Mesendoderm (in vitro differentiated cells): ENCODE measurements at regions not wholly inside any gene's neighbourhood (a gene's known extent, or its start where the extent isn't known, plus 50 kb on each side); places are given as distances from the start of the nearest gene placed in this dataset.

Experiments used
- DNase-seq: peaks from one replicate; pipeline ENCODE4 v3.0.0; 2013
- H2AK5ac ChIP-seq: 2 replicates; pipeline ENCODE4 v1.6.1; 2013; ENCODE audit warnings: low read length, inconsistent platforms
- H2BK120ac ChIP-seq: 2 replicates; pipeline ENCODE4 v1.6.1; 2013; ENCODE audit warnings: low read depth, mild to moderate bottlenecking, low read length, moderate library complexity, mixed read lengths
- H2BK15ac ChIP-seq: replicated peaks from 2 replicates; pipeline ENCODE4 v1.6.1; 2013; ENCODE audit warnings: low read depth, mild to moderate bottlenecking, moderate library complexity
- H2BK5ac ChIP-seq: 2 replicates; pipeline ENCODE4 v1.6.1; 2013; ENCODE audit warnings: low read length, inconsistent platforms
- H3K18ac ChIP-seq: 2 replicates; pipeline ENCODE4 v1.6.1; 2013; ENCODE audit warnings: mild to moderate bottlenecking, low read length, mixed read lengths
- H3K23ac ChIP-seq: one replicate; pipeline ENCODE4 v1.6.1; 2013; ENCODE audit warnings: low read length
- H3K27ac ChIP-seq: 2 replicates; pipeline ENCODE4 v1.5.1; 2013; ENCODE audit warnings: low read depth, mild to moderate bottlenecking, inconsistent platforms, low read length, moderate library complexity
- H3K27me3 ChIP-seq: 2 replicates; pipeline ENCODE4 v1.6.1; 2013; ENCODE audit warnings: low read length, control low read depth, mild to moderate bottlenecking, inconsistent platforms; ENCODE audit not compliant: insufficient read depth, poor library complexity
- H3K36me3 ChIP-seq: 2 replicates; pipeline ENCODE4 v1.6.1; 2013; ENCODE audit warnings: low read length, inconsistent platforms; ENCODE audit not compliant: control insufficient read depth, insufficient read depth
- H3K4ac ChIP-seq: one replicate; pipeline ENCODE4 v1.6.1; 2013; ENCODE audit warnings: low read depth, mild to moderate bottlenecking, low read length, moderate library complexity
- H3K4me1 ChIP-seq: 2 replicates; pipeline ENCODE4 v1.6.1; 2013; ENCODE audit warnings: low read depth, low read length, inconsistent platforms; ENCODE audit not compliant: control insufficient read depth
- H3K4me2 ChIP-seq: 2 replicates; pipeline ENCODE4 v1.6.1; 2013; ENCODE audit warnings: low read length
- H3K4me3 ChIP-seq: 2 replicates; pipeline ENCODE4 v1.5.1; 2013; ENCODE audit warnings: mild to moderate bottlenecking, low read length
- H3K56ac ChIP-seq: one replicate; pipeline ENCODE4 v1.6.1; 2013; ENCODE audit warnings: low read length
- H3K79me1 ChIP-seq: 2 replicates; pipeline ENCODE4 v1.6.1; 2013; ENCODE audit warnings: low read length, inconsistent platforms
- H3K79me2 ChIP-seq: 2 replicates; pipeline ENCODE4 v1.6.1; 2013; ENCODE audit warnings: mild to moderate bottlenecking, low read length; ENCODE audit not compliant: control insufficient read depth, insufficient read depth
- H3K9ac ChIP-seq: 2 replicates; pipeline ENCODE4 v1.6.1; 2013; ENCODE audit warnings: low read length, inconsistent platforms
- H4K5ac ChIP-seq: one replicate; pipeline ENCODE4 v1.6.1; 2013; ENCODE audit warnings: low read length
- H4K8ac ChIP-seq: one replicate; pipeline ENCODE4 v1.6.1; 2013; ENCODE audit warnings: low read depth, mild to moderate bottlenecking, control low read depth, low read length, moderate library complexity
- WGBS: extraction: QIAGEN DNeasy Blood & Tissue Kit; methylation state at CpG from one replicate; pipeline ENCODE4 v1.1.7; 2013; ENCODE audit warnings: low lambda C conversion rate, missing lambda C conversion rate; ENCODE audit not compliant: insufficient coverage; ENCODE audit errors: extremely low coverage; 5-methylcytosine and 5-hydroxymethylcytosine counted together

DNA sequence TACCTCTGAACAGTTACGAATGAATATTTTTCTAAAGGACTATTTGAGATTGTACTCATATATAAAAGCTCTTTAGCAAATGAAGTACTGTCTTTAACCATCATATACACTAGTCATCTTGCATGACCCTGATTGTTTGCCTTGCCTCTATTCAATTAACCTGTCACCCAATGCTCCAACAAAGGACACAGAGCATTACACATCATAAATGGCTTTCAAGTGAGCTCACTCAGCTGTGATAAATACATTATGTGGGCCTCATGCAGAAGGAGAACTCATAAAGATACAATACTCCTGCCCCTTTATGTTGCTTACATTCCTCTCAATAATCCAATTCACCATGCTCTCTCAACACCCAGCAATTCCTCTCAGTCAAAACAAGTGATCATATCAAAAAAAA is 993.0 kb upstream of the PRMT6 start:
- Histone ChIP-seq H2BK5ac (no peak overlapping the region), H3K18ac (no peak overlapping the region), H2BK15ac (no peak overlapping the region), H3K4me2 (no peak overlapping the region), H4K8ac (no peak overlapping the region), H3K4ac (no peak overlapping the region), H3K27ac (no peak overlapping the region), H3K56ac (no peak overlapping the region), H3K9ac (no peak overlapping the region), H3K4me3 (no peak overlapping the region), H4K5ac (no peak overlapping the region), H3K36me3 (no peaks in the 10 kb centered on the region), H2BK120ac (no peak overlapping the region), H2AK5ac (no peak overlapping the region), H3K23ac (no peak overlapping the region), H3K79me1 (no peaks in the 10 kb centered on the region), H3K79me2 (no peaks in the 10 kb centered on the region), H3K27me3 (no peaks in the 10 kb centered on the region), H3K4me1 (no peaks in the 10 kb centered on the region)
- no CpG with 5 or more reads among the region's 1 CpG for WGBS
- peak; percentile 13 for DNase-seq

GRCh38 chr1:106072909-106073600 is 983.4 kb upstream of the PRMT6 start:
- no peak overlapping the region for H3K4ac ChIP-seq
- no peak overlapping the region for H3K4me2 ChIP-seq
- H2BK5ac ChIP-seq: no peak overlapping the region
- no peak overlapping the region for H2BK15ac ChIP-seq
- H3K27me3 ChIP-seq: no peaks in the 10 kb centered on the region
- no peak overlapping the region for H3K9ac ChIP-seq
- H3K79me1 ChIP-seq: no peaks in the 10 kb centered on the region
- no peaks in the 10 kb centered on the region for H3K4me1 ChIP-seq
- no peak overlapping the region for H4K5ac ChIP-seq
- no peak overlapping the region for H3K27ac ChIP-seq
- H3K36me3 ChIP-seq: no peaks in the 10 kb centered on the region
- H3K18ac ChIP-seq: no peak overlapping the region
- WGBS: no CpG with 5 or more reads among the region's 7 CpGs
- no peak overlapping the region for H3K23ac ChIP-seq
- no peaks in the 10 kb centered on the region for H3K79me2 ChIP-seq
- DNase-seq: no peak
- H2BK120ac ChIP-seq: no peak overlapping the region
- H3K4me3 ChIP-seq: no peak overlapping the region
- no peak overlapping the region for H2AK5ac ChIP-seq
- no peak overlapping the region for H4K8ac ChIP-seq
- H3K56ac ChIP-seq: no peak overlapping the region

GRCh38 chr1:106080608-106081325 is 975.7 kb upstream of the PRMT6 start:
- Histone ChIP-seq H3K23ac (no peak overlapping the region), H3K4ac (no peak overlapping the region), H4K8ac (no peak overlapping the region), H3K56ac (no peak overlapping the region), H2AK5ac (no peak overlapping the region), H3K18ac (no peak overlapping the region), H3K79me1 (no peaks in the 10 kb centered on the region), H3K4me1 (no peaks in the 10 kb centered on the region), H3K36me3 (no peaks in the 10 kb centered on the region), H3K27me3 (no peaks in the 10 kb centered on the region), H2BK5ac (no peak overlapping the region), H2BK120ac (no peak overlapping the region), H3K79me2 (no peaks in the 10 kb centered on the region), H2BK15ac (no peak overlapping the region), H3K4me2 (no peak overlapping the region), H3K9ac (no peak overlapping the region), H3K4me3 (no peak overlapping the region), H4K5ac (no peak overlapping the region), H3K27ac (no peak overlapping the region)
- WGBS: no CpG with 5 or more reads among the region's 41 CpGs
- DNase-seq: no peak

DNA sequence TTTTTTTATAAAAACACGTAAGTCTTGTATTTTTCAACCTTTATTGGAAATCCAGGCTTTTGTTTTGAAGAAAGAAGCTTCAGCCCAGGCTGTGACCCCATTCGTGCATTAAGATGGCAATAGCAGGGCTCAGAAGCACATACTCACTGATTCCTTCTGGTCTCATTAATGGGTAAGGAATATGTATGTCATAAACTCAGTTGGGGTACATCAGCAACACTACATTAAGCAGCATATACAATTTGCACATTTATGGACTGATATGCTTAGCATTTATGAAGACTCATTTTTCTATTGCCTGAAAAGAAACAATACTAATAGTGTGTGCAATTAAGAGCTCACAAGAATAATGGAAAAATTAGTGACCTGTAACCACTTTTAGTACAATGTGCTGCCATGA is 945.4 kb upstream of the PRMT6 start:
- no peak overlapping the region for H3K56ac ChIP-seq
- no peak overlapping the region for H3K23ac ChIP-seq
- no peak overlapping the region for H2BK5ac ChIP-seq
- no peak for DNase-seq
- no peak overlapping the region for H2AK5ac ChIP-seq
- H3K79me2 ChIP-seq: no peaks in the 10 kb centered on the region
- no peaks in the 10 kb centered on the region for H3K4me1 ChIP-seq
- WGBS: no CpG with 5 or more reads among the region's 2 CpGs
- H3K27me3 ChIP-seq: no peaks in the 10 kb centered on the region
- no peak overlapping the region for H2BK120ac ChIP-seq
- no peak overlapping the region for H3K4me3 ChIP-seq
- no peaks in the 10 kb centered on the region for H3K79me1 ChIP-seq
- no peak overlapping the region for H3K27ac ChIP-seq
- no peak overlapping the region for H3K4me2 ChIP-seq
- no peak overlapping the region for H3K9ac ChIP-seq
- H3K36me3 ChIP-seq: no peaks in the 10 kb centered on the region
- no peak overlapping the region for H2BK15ac ChIP-seq
- no peak overlapping the region for H3K4ac ChIP-seq
- no peak overlapping the region for H4K5ac ChIP-seq
- H4K8ac ChIP-seq: no peak overlapping the region
- no peak overlapping the region for H3K18ac ChIP-seq

GRCh38 chr1:106113851-106114250 is 942.6 kb upstream of the PRMT6 start:
- H3K36me3 ChIP-seq: no peaks in the 10 kb centered on the region
- H3K56ac ChIP-seq: no peak overlapping the region
- no peak overlapping the region for H4K8ac ChIP-seq
- H2BK15ac ChIP-seq: no peak overlapping the region
- no peak for DNase-seq
- no peaks in the 10 kb centered on the region for H3K79me1 ChIP-seq
- no peaks in the 10 kb centered on the region for H3K79me2 ChIP-seq
- H3K27ac ChIP-seq: no peak overlapping the region
- WGBS: no CpG with 5 or more reads among the region's 2 CpGs
- H3K23ac ChIP-seq: no peak overlapping the region
- H3K18ac ChIP-seq: no peak overlapping the region
- H2BK5ac ChIP-seq: no peak overlapping the region
- H3K4me3 ChIP-seq: no peak overlapping the region
- H3K9ac ChIP-seq: no peak overlapping the region
- no peaks in the 10 kb centered on the region for H3K27me3 ChIP-seq
- H3K4me2 ChIP-seq: no peak overlapping the region
- no peak overlapping the region for H4K5ac ChIP-seq
- H3K4me1 ChIP-seq: no peaks in the 10 kb centered on the region
- H2BK120ac ChIP-seq: no peak overlapping the region
- H3K4ac ChIP-seq: no peak overlapping the region
- H2AK5ac ChIP-seq: no peak overlapping the region
